Mesenchymal stem cell (in vitro differentiated cells and primary cell): ENCODE measurements at regions not wholly inside any gene's neighbourhood (a gene's known extent, or its start where the extent isn't known, plus 50 kb on each side); places are given as distances from the start of the nearest gene placed in this dataset.

ENCODE experiments used
- DNase-seq: peaks from one replicate; pipeline ENCODE4 v3.0.0-alpha.2; 2013
- H2AFZ ChIP-seq: one replicate; pipeline ENCODE4 v1.6.1; 2013; ENCODE audit warnings: low read depth, mild to moderate bottlenecking, control low read depth, inconsistent platforms, low read length, moderate library complexity
- H2AK5ac ChIP-seq: 2 replicates; pipeline ENCODE4 v1.6.1; 2013; ENCODE audit warnings: low read length, moderate library complexity, mild to moderate bottlenecking, inconsistent platforms; ENCODE audit not compliant: severe bottlenecking
- H2BK120ac ChIP-seq: one replicate; pipeline ENCODE4 v1.6.1; 2013; ENCODE audit warnings: low read depth, mild to moderate bottlenecking, inconsistent platforms, low read length, moderate library complexity
- H2BK12ac ChIP-seq, 2 experiments: one replicate each; pipeline ENCODE4 v1.6.1; 2013; ENCODE audit warnings: inconsistent platforms in 2 of 2, low read length in 2 of 2, mild to moderate bottlenecking in 2 of 2, moderate library complexity in 2 of 2, control low read depth in 1 of 2
- H2BK15ac ChIP-seq: one replicate; pipeline ENCODE4 v1.6.1; 2013; ENCODE audit warnings: mild to moderate bottlenecking, low read depth, inconsistent platforms; ENCODE audit not compliant: poor library complexity, severe bottlenecking
- H2BK5ac ChIP-seq: 2 replicates; pipeline ENCODE4 v1.6.1; 2013; ENCODE audit warnings: low read depth, mild to moderate bottlenecking, low read length, control low read depth, inconsistent platforms; ENCODE audit not compliant: poor library complexity, severe bottlenecking
- H3K14ac ChIP-seq, 2 experiments: one replicate each; pipeline ENCODE4 v1.6.1; 2013; ENCODE audit warnings: inconsistent platforms in 2 of 2, low read length in 2 of 2, control low read depth in 1 of 2, mild to moderate bottlenecking in 1 of 2, moderate library complexity in 1 of 2
- H3K18ac ChIP-seq, 2 experiments: one replicate each; pipeline ENCODE4 v1.6.1; 2013; ENCODE audit warnings: inconsistent platforms in 2 of 2, low read length in 2 of 2, control low read depth in 1 of 2, low read depth in 1 of 2, mild to moderate bottlenecking in 1 of 2
- H3K23ac ChIP-seq, 2 experiments: one replicate each; pipeline ENCODE4 v1.6.1; 2013; ENCODE audit warnings: inconsistent platforms in 2 of 2, low read length in 2 of 2, mild to moderate bottlenecking in 2 of 2, moderate library complexity in 2 of 2, control low read depth in 1 of 2
- H3K27ac ChIP-seq: 2 replicates; pipeline ENCODE4 v1.5.1; 2013; ENCODE audit warnings: mild to moderate bottlenecking, moderate library complexity, low read length, control low read depth, inconsistent platforms; ENCODE audit not compliant: poor library complexity, severe bottlenecking
- H3K27me3 ChIP-seq, 2 experiments: 2 replicates each; pipeline versions ENCODE4 v1.6.1 to v1.7.0; 2013; ENCODE audit warnings: low read length in 2 of 2, mild to moderate bottlenecking in 2 of 2, moderate library complexity in 2 of 2, control low read depth in 1 of 2, inconsistent platforms in 1 of 2; ENCODE audit not compliant: control insufficient read depth in 1 of 2, insufficient read depth in 1 of 2
- H3K36me3 ChIP-seq, 2 experiments: 2 replicates each; pipeline versions ENCODE4 v1.6.1 to v1.7.0; 2013; ENCODE audit warnings: low read length in 2 of 2, control low read depth in 1 of 2, inconsistent platforms in 1 of 2, low read depth in 1 of 2, mild to moderate bottlenecking in 1 of 2; ENCODE audit not compliant: insufficient read depth in 2 of 2, control insufficient read depth in 1 of 2
- H3K4ac ChIP-seq, 2 experiments: one replicate each; pipeline ENCODE4 v1.6.1; 2013; ENCODE audit warnings: inconsistent platforms in 2 of 2, low read length in 2 of 2, mild to moderate bottlenecking in 2 of 2, moderate library complexity in 2 of 2, control low read depth in 1 of 2, low read depth in 1 of 2
- H3K4me1 ChIP-seq: 2 replicates; pipeline ENCODE4 v1.6.1; 2013; ENCODE audit warnings: low read depth, low read length, control low read depth; ENCODE audit not compliant: control insufficient read depth, insufficient read depth
- H3K4me2 ChIP-seq: 2 replicates; pipeline ENCODE4 v1.6.1; 2013; ENCODE audit warnings: low read length, mild to moderate bottlenecking, inconsistent platforms; ENCODE audit not compliant: poor library complexity, severe bottlenecking
- H3K4me3 ChIP-seq, 2 experiments: 2 replicates each; pipeline versions ENCODE4 v1.5.1 to v1.7.0; 2013; ENCODE audit warnings: low read length in 2 of 2, mild to moderate bottlenecking in 2 of 2, control low read depth in 1 of 2, low read depth in 1 of 2; ENCODE audit not compliant: insufficient read depth in 1 of 2
- H3K79me1 ChIP-seq: replicated peaks from 2 replicates; pipeline ENCODE4 v1.6.1; 2013; ENCODE audit warnings: mild to moderate bottlenecking, control low read depth, low read length, inconsistent platforms; ENCODE audit not compliant: poor library complexity, severe bottlenecking
- H3K9ac ChIP-seq: 2 replicates; pipeline ENCODE4 v1.7.0; 2013; ENCODE audit warnings: mild to moderate bottlenecking, low read length, moderate library complexity
- H3K9me3 ChIP-seq: 2 replicates; pipeline ENCODE4 v1.7.0; 2013; ENCODE audit warnings: mild to moderate bottlenecking, low read length; ENCODE audit not compliant: control insufficient read depth
- H4K8ac ChIP-seq: one replicate; pipeline ENCODE4 v1.6.1; 2013; ENCODE audit warnings: inconsistent platforms, mild to moderate bottlenecking, low read length, moderate library complexity
- H4K91ac ChIP-seq: one replicate; pipeline ENCODE4 v1.6.1; 2013; ENCODE audit warnings: mild to moderate bottlenecking, low read length, inconsistent platforms
- WGBS: methylation state at CpG from one replicate; pipeline ENCODE4 v1.1.7; 2013; ENCODE audit warnings: mixed read lengths; 5-methylcytosine and 5-hydroxymethylcytosine counted together

- no peak overlapping the region for H2BK120ac ChIP-seq
- peak overlapping the region; percentile 1 for H3K9ac ChIP-seq
- H3K23ac ChIP-seq: peak overlapping the region in 1 of 2 experiments; percentile 70
- no peaks in the 10 kb centered on the region for H3K9me3 ChIP-seq
- H3K36me3 ChIP-seq: no peaks in the 10 kb centered on the region
- no peak overlapping the region for H3K4ac ChIP-seq
- peaks cover 36% of the 10 kb centered on the region for H3K79me1 ChIP-seq
- H3K14ac ChIP-seq: no peak overlapping the region
- H3K27ac ChIP-seq: no peak overlapping the region
- peak overlapping the region; percentile 32 for H4K8ac ChIP-seq
- no peak overlapping the region for H4K91ac ChIP-seq
- 96% methylated on average over 4 of the region's 7 CpGs for WGBS
- H2BK5ac ChIP-seq: no peak overlapping the region
- no peak overlapping the region for H2BK12ac ChIP-seq
- DNase-seq: no peak
- H3K4me2 ChIP-seq: no peak overlapping the region
- H3K4me3 ChIP-seq: no peak overlapping the region
- H3K18ac ChIP-seq: no peak overlapping the region
- H3K27me3 ChIP-seq: peaks cover 0 to 3% of the 10 kb centered on the region in 2 experiments
- no peak overlapping the region for H2BK15ac ChIP-seq
- H2AFZ ChIP-seq: no peak overlapping the region
- H3K4me1 ChIP-seq: peaks cover 2% of the 10 kb centered on the region
- no peak overlapping the region for H2AK5ac ChIP-seq
These were observed 297.6 kb upstream of the C2CD4B start for GRCh38 chr15:62462721-62463120.

- Histone ChIP-seq H3K4ac (no peak overlapping the region), H3K14ac (no peak overlapping the region), H3K4me2 (no peak overlapping the region), H2AFZ (no peak overlapping the region), H3K4me1 (peaks cover 2% of the 10 kb centered on the region), H3K36me3 (no peaks in the 10 kb centered on the region), H3K18ac (no peak overlapping the region), H2BK5ac (no peak overlapping the region), H3K27ac (no peak overlapping the region), H2BK15ac (no peak overlapping the region), H3K9me3 (no peaks in the 10 kb centered on the region), H3K4me3 (peak overlapping the region in 1 of 2 experiments; percentile 30), H4K91ac (no peak overlapping the region), H3K9ac (peak overlapping the region; percentile 53), H3K79me1 (peaks cover 38% of the 10 kb centered on the region), H2BK12ac (no peak overlapping the region), H3K23ac (no peak overlapping the region), H3K27me3 (peaks cover 0 to 3% of the 10 kb centered on the region in 2 experiments), H4K8ac (no peak overlapping the region), H2BK120ac (no peak overlapping the region), H2AK5ac (no peak overlapping the region)
- DNase-seq: no peak
- WGBS: 56% methylated on average over 4 of the region's 5 CpGs
These were observed 299.6 kb upstream of the C2CD4B start for GRCh38 chr15:62464705-62465104.

- Histone ChIP-seq H2BK5ac (no peak overlapping the region), H3K4ac (peak overlapping the region in 1 of 2 experiments; percentile 10), H2BK120ac (no peak overlapping the region), H3K4me1 (peaks cover 3% of the 10 kb centered on the region), H3K9me3 (no peaks in the 10 kb centered on the region), H2AFZ (no peak overlapping the region), H3K27me3 (peaks cover 0 to 3% of the 10 kb centered on the region in 2 experiments), H4K8ac (no peak overlapping the region), H3K36me3 (no peaks in the 10 kb centered on the region), H3K9ac (peak overlapping the region; percentile 53), H2BK12ac (peak overlapping the region in 1 of 2 experiments; percentile 54), H4K91ac (no peak overlapping the region), H2AK5ac (peak overlapping the region; percentile 5), H2BK15ac (no peak overlapping the region), H3K79me1 (peaks cover 36% of the 10 kb centered on the region), H3K4me2 (peak overlapping the region; percentile 46), H3K27ac (no peak overlapping the region), H3K4me3 (peak overlapping the region in 1 of 2 experiments; percentile 30), H3K18ac (no peak overlapping the region), H3K14ac (no peak overlapping the region), H3K23ac (no peak overlapping the region)
- WGBS: 83% methylated on average over 6 of the region's 12 CpGs
- DNase-seq: no peak
These were observed 300.1 kb upstream of the C2CD4B start for GRCh38 chr15:62465173-62465572.

- peaks cover 0 to 3% of the 10 kb centered on the region in 2 experiments for H3K27me3 ChIP-seq
- H3K9ac ChIP-seq: peak overlapping the region; percentile 73
- no peak overlapping the region for H2BK120ac ChIP-seq
- DNase-seq: peak; percentile 48
- H3K14ac ChIP-seq: no peak overlapping the region
- H3K4ac ChIP-seq: no peak overlapping the region
- H3K27ac ChIP-seq: no peak overlapping the region
- peak overlapping the region in 1 of 2 experiments; percentile 39 for H3K4me3 ChIP-seq
- H3K9me3 ChIP-seq: no peaks in the 10 kb centered on the region
- H4K91ac ChIP-seq: no peak overlapping the region
- no peak overlapping the region for H2AFZ ChIP-seq
- no peak overlapping the region for H2BK15ac ChIP-seq
- H2BK12ac ChIP-seq: no peak overlapping the region
- H3K79me1 ChIP-seq: peaks cover 45% of the 10 kb centered on the region
- peaks cover 0 to 3% of the 10 kb centered on the region in 2 experiments for H3K36me3 ChIP-seq
- peaks cover 12% of the 10 kb centered on the region for H3K4me1 ChIP-seq
- no peak overlapping the region for H3K23ac ChIP-seq
- peak overlapping the region in 1 of 2 experiments; percentile 1 for H3K18ac ChIP-seq
- no peak overlapping the region for H2AK5ac ChIP-seq
- no peak overlapping the region for H3K4me2 ChIP-seq
- H2BK5ac ChIP-seq: no peak overlapping the region
- no peak overlapping the region for H4K8ac ChIP-seq
These were observed 304.4 kb upstream of the C2CD4B start for GRCh38 chr15:62469478-62469873.
